Ammon's horn (tissue), 1 donor: ENCODE measurements at regions not wholly inside any gene's neighbourhood (a gene's known extent, or its start where the extent isn't known, plus 50 kb on each side); places are given as distances from the start of the nearest gene placed in this dataset.

ENCODE experiments used
- DNase-seq: peaks from one replicate; pipeline ENCODE4 v3.0.0-alpha.2; 2016; ENCODE audit warnings: low spot score

DNA sequence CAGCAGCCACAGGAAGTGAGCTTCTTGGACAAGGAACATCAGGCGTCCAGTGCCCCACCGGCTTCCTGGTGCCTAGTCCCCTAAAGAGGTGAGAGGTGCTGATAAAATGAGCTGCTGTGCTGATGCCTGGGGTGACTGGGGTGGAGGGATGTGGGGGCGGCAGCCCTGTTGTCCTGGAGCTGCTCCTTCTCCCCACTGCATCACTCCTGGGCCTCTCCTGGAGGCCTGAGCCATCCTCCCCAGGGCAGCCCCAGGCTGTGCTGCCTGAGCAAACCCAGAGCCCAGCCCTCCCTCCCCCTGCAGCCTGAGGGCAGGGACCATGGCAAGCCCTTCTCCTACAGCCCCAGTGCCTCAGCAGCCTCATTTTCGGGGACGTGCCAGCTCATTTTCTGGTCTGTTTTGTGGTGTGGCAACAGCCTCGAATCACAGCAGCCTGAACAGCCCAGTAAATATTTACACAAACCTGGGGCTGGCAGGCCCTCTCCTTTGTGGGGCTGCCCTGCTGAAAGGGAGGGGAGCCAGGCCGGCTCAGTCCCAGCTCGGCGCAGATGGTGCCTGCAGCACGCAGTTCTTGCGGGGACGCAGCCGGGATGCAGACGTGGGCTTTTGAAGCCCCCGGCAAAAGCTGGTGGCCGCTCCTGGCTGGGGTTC, 259.9 kb downstream of the DLL1 start:
- DNase-seq = no peak

DNA sequence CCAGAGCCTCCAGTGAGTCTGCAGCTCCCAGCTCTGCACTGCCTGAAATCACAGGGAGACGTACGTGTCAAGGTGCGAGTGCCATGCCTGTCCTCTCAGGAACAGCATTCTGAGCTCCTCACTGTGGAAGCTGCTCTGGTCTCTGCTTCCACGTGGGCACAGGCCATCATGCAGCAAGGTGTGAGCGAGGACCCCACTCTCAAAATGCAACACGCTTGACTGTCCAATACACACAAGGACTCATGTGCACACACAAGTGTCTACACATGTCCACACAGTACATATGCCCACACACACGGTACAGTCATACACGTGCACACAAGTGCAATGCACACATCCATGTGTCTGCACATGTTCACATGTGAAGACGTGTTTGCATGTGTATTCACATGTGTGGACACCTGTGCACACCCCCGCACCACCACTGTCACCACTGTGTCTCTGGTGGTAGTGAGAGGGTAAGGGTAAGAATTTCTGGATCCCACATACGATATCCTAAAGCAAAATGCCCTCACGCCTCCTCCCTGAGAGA, 260.5 kb downstream of the DLL1 start:
- no peak for DNase-seq

DNA sequence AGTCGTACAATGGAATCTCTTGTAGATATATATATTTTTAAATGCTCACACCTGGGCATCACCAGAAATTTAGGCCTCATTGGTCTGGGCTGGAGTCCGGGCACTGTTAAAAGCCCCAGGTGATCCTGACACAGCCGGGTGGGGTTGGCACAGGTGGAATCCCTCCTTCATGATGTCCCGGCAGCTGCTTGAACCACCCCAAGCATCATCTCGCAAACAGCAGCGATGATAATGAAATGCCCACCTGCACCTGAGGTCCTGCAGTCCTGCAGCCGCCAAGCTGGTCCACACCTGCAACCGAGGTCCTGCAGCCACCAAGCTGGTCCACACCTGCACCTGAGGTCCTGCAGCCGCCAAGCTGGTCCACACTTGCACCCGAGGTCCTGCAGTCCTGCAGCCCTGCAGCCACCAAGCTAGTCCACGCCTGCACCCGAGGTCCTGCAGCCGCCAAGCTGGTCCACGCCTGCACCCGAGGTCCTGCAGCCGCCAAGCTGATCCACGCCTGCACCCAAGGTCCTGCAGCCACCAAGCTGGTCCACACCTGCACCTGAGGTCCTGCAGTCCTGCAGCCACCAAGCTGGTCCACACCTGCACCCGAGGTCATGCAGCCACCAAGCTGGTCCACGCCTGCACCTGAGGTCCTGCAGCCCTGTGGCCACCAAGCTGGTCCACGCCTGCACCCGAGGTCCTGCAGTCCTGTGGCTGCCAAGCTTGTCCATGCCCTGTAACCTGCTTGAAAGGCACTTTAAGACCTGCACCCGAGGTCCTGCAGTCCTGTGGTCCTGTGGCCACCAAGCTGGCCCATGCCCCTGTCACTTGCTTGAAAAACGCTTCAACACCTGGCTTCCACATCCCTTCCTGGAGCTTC, 261.2 kb downstream of the DLL1 start:
- DNase-seq = no peak

DNA sequence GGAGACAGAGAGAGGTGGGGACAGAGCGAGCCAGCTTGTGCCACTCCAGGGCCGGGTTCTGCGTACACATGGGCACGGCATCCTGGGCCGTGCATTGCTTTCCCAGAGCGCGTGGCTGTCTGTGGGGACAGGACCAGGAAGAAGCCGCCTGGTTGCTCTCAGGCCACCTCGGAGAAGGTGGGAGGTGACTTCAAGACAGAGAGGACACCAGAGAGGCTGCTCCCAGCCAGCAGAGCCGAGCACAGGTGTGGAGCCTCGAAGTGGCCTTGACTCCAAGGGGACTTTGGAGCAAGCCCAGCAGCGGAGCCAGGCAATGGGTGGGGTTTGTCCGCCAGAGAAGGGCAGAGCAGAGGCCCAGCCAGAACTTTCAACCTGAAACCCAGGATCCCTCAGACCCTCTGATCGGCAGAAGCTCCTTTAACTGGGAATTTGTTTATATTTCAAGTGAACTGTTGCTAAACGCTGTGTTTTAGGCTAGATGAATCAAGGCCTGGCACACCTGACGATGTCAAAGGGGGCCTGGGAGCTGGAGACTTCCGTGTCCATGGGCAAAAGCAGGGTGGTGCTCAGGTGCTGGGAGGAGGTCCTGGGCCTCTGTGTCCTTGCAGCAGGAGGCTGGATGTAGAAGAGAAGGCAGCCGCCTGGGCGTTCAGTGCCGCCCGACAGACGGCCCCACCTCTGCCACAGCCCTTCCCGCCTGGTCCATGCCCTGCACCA, 262.1 kb downstream of the DLL1 start:
- no peak for DNase-seq

DNA sequence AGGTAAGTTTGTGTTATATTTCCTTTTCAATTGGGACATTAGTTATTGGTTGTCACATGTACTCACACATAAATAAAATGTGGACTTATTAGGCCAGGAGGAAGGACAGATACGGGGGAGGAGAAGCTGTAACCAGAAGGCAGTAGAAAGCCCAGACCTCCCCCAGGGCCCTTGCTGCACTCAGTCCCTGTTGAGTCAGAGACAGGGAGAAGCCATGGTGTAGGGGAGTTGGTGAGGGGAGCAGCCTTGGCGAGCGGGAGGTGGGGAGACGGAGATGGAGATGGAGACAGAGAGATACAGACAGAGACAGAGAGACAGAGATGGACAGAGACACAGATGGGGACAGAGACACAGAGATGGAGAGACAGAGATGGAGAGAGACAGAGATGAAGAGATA, 263.2 kb downstream of the DLL1 start:
- no peak for DNase-seq

DNA sequence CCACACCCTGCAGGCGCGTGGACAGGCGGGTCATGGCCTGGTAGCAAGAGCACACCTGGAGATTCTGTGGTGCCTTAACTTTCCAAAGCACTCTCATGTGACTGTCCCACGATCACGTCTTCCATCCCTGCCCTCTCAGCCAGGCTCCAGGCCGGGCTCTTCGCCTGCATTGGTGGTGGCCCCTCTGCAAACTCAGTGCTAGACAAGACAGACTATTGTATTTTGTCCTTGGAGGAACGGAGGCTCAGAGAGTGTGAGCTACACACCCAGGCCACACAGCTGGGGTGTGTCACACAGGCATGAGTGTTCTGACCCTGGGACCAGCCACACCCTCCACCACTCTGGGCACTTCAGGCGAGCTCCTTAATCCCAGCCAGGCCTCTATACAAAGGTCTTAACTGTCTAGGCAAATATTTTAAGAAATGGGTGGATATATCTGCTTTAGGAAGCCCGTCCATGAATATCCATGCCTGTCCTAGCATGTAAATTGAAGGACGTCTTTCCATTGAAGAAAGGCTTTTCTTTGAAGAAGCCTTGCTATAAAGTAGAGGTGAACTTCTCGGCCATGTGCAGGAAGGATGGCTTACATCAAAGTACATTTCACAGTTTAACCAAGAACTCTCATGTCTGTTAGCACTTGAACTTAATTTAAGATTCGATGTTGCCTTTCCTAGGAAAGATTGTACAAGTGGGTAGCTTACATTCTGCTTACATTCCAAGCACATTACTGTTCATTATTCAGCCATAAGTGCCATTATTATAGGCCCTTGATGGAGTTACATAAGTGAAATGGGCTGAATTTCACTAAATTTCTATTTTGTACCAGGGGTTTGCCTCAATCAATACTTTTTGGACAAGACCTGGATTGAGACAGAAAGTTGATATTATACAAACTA, 263.9 kb downstream of the DLL1 start:
- DNase-seq = no peak

DNA sequence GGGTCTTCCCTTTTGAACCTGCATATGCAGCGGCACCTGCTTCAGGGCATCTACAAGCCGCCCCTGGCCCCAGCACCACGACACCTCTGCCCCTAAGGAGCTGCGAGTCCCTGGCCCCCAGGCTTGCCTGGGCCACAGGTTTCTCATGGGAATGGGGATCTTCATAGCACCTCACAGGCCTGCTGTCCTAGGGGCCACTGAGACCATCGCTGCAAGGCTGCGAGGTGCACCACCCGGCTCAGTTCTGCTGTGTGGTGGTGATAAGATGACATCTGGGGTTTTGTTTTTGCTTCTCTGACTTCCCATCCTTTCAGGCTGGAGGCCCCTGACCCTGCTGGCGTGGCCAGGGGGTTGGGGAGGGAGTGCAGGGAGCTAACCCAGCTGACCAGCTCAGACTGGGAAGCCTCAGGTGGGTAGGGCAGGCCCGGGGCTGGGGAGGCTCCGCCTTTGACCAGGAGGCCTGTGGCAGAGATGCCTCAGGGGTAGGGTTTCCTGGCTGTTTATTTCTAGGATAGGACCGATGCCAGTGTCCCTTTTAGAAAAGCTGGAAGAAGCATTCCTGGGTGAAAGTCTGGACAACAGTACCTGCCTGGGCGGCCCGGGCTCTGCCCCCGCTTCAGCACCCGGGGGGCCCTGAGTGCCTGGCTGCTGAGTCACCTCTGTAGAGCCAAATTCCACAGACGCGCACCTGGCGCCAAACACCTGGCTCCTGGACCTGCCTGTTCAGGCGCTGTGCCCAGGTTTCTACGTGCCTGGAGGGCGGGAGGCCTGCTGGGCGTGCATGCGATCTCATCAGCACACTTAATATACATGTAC, 264.7 kb downstream of the DLL1 start:
- no peak for DNase-seq

DNA sequence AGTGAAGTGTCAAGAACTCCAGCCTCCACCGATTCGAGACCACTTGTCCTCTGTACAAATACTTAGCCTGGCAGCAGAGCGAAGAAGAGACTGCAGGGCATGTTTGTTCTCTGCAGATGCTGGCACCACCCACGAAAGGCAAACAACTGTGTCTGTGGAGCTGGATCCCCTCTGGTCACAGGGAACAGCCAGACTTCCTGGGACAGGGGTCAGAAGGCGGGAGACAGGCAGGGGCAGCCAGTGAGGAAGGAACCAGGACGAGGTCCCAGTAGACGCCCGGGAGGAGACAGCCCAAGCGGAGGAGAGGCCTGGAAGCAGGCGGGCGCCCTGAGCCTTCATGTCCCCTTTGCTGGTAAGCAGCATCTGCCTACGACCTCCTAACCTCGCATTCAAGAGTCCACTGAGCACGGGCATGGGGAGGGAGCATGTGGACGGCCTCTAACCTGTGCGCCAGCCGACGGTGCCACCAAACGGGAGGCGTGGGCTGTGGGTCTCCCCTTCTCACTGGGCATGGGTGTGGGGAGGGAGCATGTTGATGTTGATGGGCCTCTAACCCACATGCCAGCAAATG, 265.5 kb downstream of the DLL1 start:
- DNase-seq = no peak

DNA sequence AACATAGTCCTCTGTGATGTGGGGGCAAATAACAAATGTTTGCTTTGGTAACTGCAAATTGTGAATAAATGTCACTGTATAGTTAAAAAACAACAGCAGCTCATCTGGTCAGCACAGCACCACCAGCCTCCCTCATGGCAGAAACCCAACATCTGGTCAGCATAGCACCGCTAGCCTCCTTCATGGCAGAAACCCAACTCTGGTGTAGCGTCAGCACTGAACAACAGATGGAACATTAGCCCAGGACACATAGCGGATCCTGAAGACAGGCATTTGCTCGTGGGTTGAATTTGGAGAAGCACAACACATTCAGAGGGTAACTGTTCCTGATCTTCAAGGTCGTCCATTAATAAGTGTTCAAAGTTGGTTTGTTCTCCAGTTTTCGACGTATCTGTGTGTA, 265.9 kb downstream of the DLL1 start:
- peak; percentile 32 for DNase-seq

DNA sequence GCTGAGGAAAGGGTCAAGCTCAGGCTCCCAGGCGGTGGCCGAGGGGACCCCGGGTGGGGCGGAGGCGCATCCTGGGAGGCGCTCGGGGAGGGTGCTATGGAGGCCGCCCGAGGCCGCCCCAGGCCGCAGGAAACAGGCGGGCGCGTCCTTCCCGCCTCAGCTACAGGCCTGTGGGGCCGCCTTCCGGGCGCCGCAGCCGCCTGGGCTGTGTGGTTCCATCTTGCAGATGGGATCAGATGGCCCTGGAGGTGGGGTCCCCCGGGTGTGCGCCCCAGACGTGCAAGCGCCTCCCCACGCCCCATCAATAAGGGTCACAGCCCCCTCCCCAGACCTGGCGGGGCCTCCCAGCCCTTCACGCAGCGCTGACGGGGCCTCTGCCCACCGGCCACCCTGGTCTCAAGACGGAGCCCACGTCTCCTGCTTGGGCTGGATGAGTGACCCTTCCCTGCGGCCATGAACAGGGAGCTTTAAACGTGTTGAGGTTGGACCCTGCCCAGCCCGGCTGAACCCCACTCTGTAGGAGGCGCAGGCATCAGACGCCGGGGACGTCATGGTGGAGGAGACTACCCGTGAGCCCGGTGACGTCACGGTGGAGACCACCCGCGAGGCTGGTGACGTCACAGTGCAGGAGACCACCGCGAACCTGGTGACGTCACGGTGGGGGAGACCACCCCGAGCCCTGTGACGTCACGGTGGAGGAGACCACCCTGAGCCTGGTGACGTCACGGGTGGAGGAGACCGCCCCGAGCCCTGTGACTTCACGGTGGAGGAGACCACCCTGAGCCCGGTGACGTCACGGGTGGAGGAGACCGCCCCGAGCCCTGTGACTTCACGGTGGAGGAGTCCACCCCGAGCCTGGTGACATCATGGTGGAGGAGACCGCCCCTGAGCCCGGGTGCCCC, 267.0 kb downstream of the DLL1 start:
- DNase-seq = no peak

DNA sequence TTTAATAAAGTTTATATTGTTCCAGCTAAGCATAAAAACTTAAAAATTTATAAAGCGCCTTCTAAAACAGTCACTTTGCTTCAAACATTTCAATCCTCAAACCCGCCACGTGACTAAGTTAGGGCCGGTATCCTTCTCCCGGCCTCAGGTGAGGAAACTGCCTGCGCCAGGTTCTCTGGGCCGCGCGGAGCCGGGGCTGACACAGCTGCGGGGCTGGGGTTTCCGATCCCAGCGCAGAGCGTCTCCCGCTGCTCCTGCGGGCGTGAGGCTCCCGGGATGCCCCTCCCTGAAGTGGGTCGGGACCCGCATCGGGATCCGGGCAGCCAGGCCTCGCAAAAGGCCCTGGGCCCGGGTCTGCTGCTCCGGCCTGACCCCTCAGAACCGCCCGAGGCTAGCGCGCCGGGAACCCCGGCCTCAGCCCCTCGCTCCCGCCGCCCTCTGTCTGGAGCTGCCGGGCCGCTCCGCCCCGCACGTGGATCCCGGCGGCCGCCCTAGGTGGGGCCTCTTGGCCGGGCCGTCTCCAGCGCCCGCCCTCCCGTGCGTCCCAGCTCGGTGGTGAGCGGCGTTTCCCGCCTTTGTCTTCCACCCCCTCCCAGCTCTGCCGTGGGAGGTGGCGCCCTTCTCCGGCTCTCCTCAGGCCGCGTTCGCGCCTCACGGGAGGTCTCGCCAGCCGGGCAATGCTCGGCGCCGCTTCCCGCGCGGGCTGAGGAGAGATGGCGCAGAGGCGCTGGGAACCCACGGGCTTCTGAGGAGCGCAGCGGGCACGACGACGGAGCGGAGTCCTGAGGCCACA, 267.9 kb downstream of the DLL1 start:
- DNase-seq = no peak

DNA sequence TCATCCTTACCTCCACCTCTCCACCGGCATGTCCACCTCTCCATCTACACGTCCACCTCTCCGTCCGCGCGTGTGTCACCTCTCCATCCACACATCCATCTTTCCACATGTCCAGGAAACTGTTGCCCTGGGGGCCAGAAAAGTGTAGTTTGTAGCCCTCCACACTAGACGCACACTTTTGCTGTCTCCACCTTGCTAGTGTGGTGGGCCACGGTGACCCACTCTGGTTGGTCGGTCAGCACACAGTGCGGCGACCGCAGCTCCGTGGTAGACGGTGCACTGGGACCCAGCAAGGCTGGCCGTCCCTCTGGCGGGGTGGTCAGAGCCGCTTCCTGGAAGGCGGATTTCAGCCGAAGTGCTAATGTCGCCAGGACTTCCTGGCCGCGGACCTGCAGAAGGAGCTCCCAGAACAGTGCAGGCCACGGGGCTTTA, 268.6 kb downstream of the DLL1 start:
- DNase-seq = no peak

DNA sequence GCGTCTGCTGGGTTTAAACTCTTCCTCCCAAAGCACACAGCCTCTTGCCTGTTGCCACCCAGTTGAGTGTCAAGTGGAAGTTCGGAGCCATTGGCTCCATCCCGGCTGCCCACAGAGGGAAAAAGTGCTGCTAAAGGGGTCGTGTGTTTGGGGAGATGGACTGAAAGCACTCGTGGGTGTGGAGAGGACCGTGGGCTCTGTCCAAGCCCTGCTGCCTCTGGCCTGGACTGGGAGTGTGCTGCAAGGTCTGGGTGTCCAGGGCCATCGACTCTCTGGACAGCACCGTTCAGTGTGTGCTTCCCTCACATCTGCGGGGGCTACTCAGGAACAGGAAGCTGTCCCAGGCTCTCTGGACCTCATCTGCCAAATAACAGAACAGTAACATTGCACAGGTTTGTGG, 269.3 kb downstream of the DLL1 start:
- DNase-seq = no peak

DNA sequence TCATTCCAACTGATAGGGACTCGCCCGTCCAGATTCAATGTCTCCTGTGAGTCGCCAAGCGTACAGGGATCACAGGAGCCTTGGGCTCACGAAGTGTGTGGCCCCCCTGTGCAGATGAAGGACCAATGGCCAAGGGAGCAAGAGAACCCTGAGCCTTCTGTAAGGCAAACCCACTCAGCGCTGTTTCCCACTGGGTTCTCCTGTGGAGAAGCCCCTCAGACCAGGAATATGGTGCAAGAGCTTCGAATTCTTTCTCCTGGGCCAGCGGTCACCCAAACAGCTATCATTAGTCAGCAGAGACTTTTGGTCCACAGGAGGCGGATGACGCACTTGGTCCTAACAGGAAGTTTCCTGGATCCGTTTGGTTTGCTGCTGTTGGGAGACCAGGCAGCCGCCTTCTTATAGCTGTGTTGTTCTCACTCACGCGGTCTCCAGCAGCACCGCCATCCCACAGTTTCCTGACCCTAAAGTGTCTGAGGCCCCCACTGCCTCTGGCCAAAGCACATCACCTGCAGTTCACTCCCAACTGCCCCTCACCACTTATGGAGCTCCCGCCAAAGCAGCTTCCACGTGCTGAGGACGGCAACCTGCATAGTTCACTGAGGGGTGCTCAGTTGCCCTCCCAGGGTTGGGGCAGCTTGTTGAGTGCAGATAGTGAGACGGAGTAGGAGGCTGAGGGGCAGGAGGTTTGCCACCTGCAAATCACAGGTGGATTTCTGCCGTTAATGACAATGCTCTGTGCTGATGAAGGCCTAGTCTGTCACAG, 268.6 kb downstream of the ERMARD start:
- no peak for DNase-seq

DNA sequence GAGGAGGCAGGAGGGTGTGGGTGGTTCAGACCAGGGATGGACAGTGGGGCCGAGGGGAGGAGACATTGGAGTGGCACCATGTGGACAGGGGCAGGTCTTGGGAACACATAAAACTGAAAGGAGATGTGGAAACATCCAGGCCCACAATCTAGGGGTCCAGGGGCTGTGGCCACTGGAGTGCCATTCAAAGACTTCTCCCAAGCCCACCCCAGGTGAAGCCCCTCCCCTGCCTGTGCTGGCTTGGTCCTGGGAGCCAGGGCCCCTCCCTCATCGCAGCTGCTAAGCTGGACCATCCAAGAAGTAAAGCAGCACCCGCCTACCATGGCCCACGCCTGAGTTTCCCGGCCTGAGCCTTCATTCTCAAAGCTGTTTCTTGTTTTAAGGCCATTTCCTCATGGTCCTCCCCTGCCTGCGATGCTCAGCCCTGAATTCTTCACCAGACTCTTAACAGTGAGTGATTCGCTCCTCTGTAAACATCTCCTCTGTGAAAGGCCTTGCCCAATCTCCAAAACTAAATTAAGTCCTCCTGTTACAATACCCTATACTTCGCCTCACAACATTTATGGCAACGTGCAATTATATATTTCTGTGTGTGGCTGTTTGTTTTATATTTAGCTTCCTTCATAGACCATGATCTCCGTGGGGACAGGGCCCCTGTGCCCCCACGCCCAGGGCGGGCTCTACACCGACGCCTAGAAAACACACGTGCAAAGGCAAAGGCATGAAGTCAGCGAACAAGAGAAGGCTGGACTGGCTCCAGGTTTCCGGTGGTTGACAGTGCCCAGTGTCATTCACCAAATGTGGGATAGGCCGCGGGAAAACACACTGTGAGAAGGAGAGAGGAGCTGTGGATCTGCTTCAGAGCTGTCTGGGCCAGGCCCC, 267.8 kb downstream of the ERMARD start:
- no peak for DNase-seq

DNA sequence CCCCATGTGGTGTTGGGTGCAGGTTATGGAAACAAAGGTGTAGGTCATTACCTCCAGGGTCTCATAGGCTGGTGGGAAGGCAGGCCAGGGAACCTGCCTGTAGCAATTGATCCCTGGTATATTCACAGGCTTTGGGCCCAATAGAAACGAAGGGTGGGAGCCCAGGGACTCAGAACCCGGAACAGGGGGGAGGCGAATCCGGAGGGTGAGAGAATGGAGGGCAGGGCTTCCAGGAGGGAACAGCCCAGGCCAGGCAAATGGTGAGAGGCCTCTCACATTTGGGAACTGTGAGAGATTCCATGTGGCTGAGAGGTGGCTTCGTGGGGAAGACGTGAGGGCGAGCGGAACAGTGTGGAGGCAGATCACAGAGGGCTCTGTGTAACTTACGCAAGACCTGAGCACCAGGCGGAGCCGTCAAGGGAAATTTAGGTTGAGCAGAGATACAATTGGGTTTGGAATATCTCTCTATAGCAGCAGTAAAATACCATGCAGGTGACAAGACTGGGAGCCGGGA, 267.1 kb downstream of the ERMARD start:
- no peak for DNase-seq
